Esophagus muscularis mucosa (tissue), 4 donors: ENCODE measurements at regions not wholly inside any gene's neighbourhood (a gene's known extent, or its start where the extent isn't known, plus 50 kb on each side); places are given as distances from the start of the nearest gene placed in this dataset.
A peak's percentile ranks its signal among the peaks of the same experiment; 100 is the strongest.

Experiments
- DNase-seq: peaks from one replicate; pipeline ENCODE4 v3.0.0-alpha.2; 2017; ENCODE audit errors: extremely low spot score
- H3K27ac ChIP-seq, 4 donors: fragments of 200-600 bp; sonication (generic); replicated peaks in 1 of 4; 1 replicate in 3 of 4; 2 replicates in 1 of 4; pipeline ENCODE4 v1.5.1; 2016 to 2019; ENCODE audit warnings: mild to moderate bottlenecking in 1 of 4
- H3K27me3 ChIP-seq, 4 donors: fragments of 200-600 bp; sonication (generic); one replicate each; pipeline versions ENCODE4 v1.5.1 to v1.6.0; 2016 to 2019
- H3K36me3 ChIP-seq, 4 donors: fragments of 200-600 bp; sonication (generic); one replicate each; pipeline ENCODE4 v1.5.1; 2016 to 2019
- H3K4me1 ChIP-seq, 4 donors: fragments of 200-600 bp; sonication (generic); one replicate each; pipeline ENCODE4 v1.5.1; 2016 to 2019
- H3K4me3 ChIP-seq, 4 donors: fragments of 200-600 bp; sonication (generic); 1 replicate in 2 of 4; 2 replicates in 2 of 4; pipeline ENCODE4 v1.5.1; 2016 to 2019; ENCODE audit warnings: mild to moderate bottlenecking in 4 of 4, moderate library complexity in 1 of 4
- H3K9me3 ChIP-seq, 4 donors: fragments of 200-600 bp; sonication (generic); 1 replicate in 3 of 4; 2 replicates in 1 of 4; pipeline ENCODE4 v1.5.1; 2016 to 2019
- CTCF ChIP-seq, 3 experiments: fragments of 200-600 bp in 2 of 3; fragments of 450-650 bp in 1 of 3; sonication (generic) in 2 of 3; IDR thresholded peaks; one replicate each; pipeline ENCODE4 v1.5.1; 2017 to 2019; ENCODE audit warnings: antibody characterized with exemption in 3 of 3, mild to moderate bottlenecking in 2 of 3, moderate library complexity in 1 of 3
- EP300 ChIP-seq: sonication (generic); formaldehyde crosslinking; IDR thresholded peaks from one replicate; pipeline ENCODE4 v1.6.1; 2017; ENCODE audit warnings: antibody characterized with exemption
- POLR2A ChIP-seq: fragments of 450-650 bp; IDR thresholded peaks from one replicate; pipeline ENCODE4 v1.6.1; 2017; ENCODE audit warnings: antibody characterized with exemption, moderate library complexity, mild to moderate bottlenecking, low read depth
- POLR2AphosphoS5 ChIP-seq, 2 donors: sonication (generic); formaldehyde crosslinking; IDR thresholded peaks; one replicate each; pipeline ENCODE4 v1.6.1; 2017; ENCODE audit warnings: antibody characterized with exemption in 2 of 2
- WGBS: methylation state at CpG from one replicate; pipeline ENCODE4 v1.1.5; 2018; 5-methylcytosine and 5-hydroxymethylcytosine counted together
- intact Hi-C: fragments of 100-400 bp; cut with DNase I; formaldehyde crosslinking; loops from one replicate; pipeline ENCODE4 v1.15.1; 2023

GRCh38 chr3:134709561-134710312 lies 58.9 kb upstream of the KY start:
- H3K4me1 ChIP-seq: peaks cover 5 to 21% (median 17%) of the 10 kb centered on the region in 4 donors
- H3K9me3 ChIP-seq: no peaks in the 10 kb centered on the region
- H3K36me3 ChIP-seq: no peaks in the 10 kb centered on the region
- TF ChIP-seq EP300: no peak
- peak; percentile 91 for DNase-seq
- H3K27me3 ChIP-seq: no peaks in the 10 kb centered on the region
- peak overlapping the region in 2 of 4 donors; percentile 31 to 71 for H3K27ac ChIP-seq
- H3K4me3 ChIP-seq: no peak overlapping the region
- 40% methylated on average over 5 of the region's 5 CpGs for WGBS
- intact Hi-C loops: no loop called here

GRCh38 chr3:134710313-134710680 lies 59.5 kb upstream of the KY start:
- H3K27me3 ChIP-seq: no peaks in the 10 kb centered on the region
- H3K36me3 ChIP-seq: no peaks in the 10 kb centered on the region
- WGBS: 63% methylated on average over 6 of the region's 6 CpGs
- TF ChIP-seq POLR2AphosphoS5 (IDR thresholded peaks at IDR 0.05) (no peak), EP300 (no peak), POLR2A (no peak), CTCF (IDR thresholded peaks at IDR 0.05) (no peak)
- no peak overlapping the region for H3K4me3 ChIP-seq
- DNase-seq: no peak
- intact Hi-C loops: no loop called here
- H3K27ac ChIP-seq: peak overlapping the region in 2 of 4 donors; percentile 31 to 71
- no peaks in the 10 kb centered on the region for H3K9me3 ChIP-seq
- peaks cover 5 to 21% (median 17%) of the 10 kb centered on the region in 4 donors for H3K4me1 ChIP-seq

GRCh38 chr3:134711284-134711683 lies 60.5 kb upstream of the KY start:
- Histone ChIP-seq H3K27me3 (no peaks in the 10 kb centered on the region), H3K9me3 (no peaks in the 10 kb centered on the region), H3K27ac (no peak overlapping the region), H3K4me3 (no peak overlapping the region), H3K36me3 (no peaks in the 10 kb centered on the region), H3K4me1 (peaks cover 5 to 21% (median 17%) of the 10 kb centered on the region in 4 donors)
- TF ChIP-seq POLR2A: no peak
- TF ChIP-seq CTCF (IDR thresholded peaks at IDR 0.05): no peak
- no peak for TF ChIP-seq POLR2AphosphoS5 (IDR thresholded peaks at IDR 0.05)
- DNase-seq: peak; percentile 45
- intact Hi-C loops: no loop called here
- 85% methylated on average over 1 of the region's 1 CpG for WGBS

GRCh38 chr3:134713671-134714070 lies 62.8 kb upstream of the KY start:
- DNase-seq: no peak
- intact Hi-C loops: no loop called here
- Histone ChIP-seq H3K4me1 (peaks cover 5 to 20% (median 18%) of the 10 kb centered on the region in 4 donors), H3K4me3 (no peak overlapping the region), H3K27ac (no peak overlapping the region), H3K27me3 (no peaks in the 10 kb centered on the region), H3K36me3 (no peaks in the 10 kb centered on the region), H3K9me3 (no peaks in the 10 kb centered on the region)
- 93% methylated on average over 3 of the region's 3 CpGs for WGBS
- TF ChIP-seq POLR2A: no peak
- no peak for TF ChIP-seq EP300
- TF ChIP-seq CTCF (IDR thresholded peaks at IDR 0.05): no peak
- TF ChIP-seq POLR2AphosphoS5 (IDR thresholded peaks at IDR 0.05): no peak

- Histone ChIP-seq H3K9me3 (no peaks in the 10 kb centered on the region), H3K27ac (no peak overlapping the region), H3K4me3 (no peak overlapping the region), H3K36me3 (no peaks in the 10 kb centered on the region), H3K4me1 (peaks cover 0 to 9% (median 3%) of the 10 kb centered on the region in 4 donors), H3K27me3 (no peaks in the 10 kb centered on the region)
- DNase-seq: peak; percentile 37
- 52% methylated on average over 4 of the region's 4 CpGs for WGBS
- no peak for TF ChIP-seq CTCF (IDR thresholded peaks at IDR 0.05)
- no peak for TF ChIP-seq POLR2AphosphoS5 (IDR thresholded peaks at IDR 0.05)
- no peak for TF ChIP-seq POLR2A
- TF ChIP-seq EP300: no peak
- intact Hi-C loops: no loop called here
Observed at GRCh38 chr3:134718726-134719125, 67.9 kb upstream of the KY start.
